ENCODE measurements at regions not wholly inside any gene's neighbourhood (a gene's known extent, or its start where the extent isn't known, plus 50 kb on each side); places are given as distances from the start of the nearest gene placed in this dataset.
A peak's percentile ranks its signal among the peaks of the same experiment; 100 is the strongest.
"Not testable (repeated sequence)": the region's sequence is repeated elsewhere in the genome, so short reads cannot be mapped to it uniquely, and the experiment has no call there.

GRCh38 chr15:22599526-22600320, 141.0 kb downstream of the GOLGA6L22 start:
- H3K4me1 ChIP-seq; intact Hi-C loops (cut with micrococcal nuclease); H3K4me3 ChIP-seq; H3K27ac ChIP-seq (replicated peaks); H3K36me3 ChIP-seq; H3K27me3 ChIP-seq (ENCODE audit: low read depth); H3K9me3 ChIP-seq (replicated peaks); DNase-seq: not testable (repeated sequence)

GRCh38 chr15:22616976-22617375, 158.3 kb downstream of the GOLGA6L22 start:
- H3K4me1 ChIP-seq; H3K4me3 ChIP-seq; DNase-seq; H3K9me3 ChIP-seq (replicated peaks); intact Hi-C loops (cut with micrococcal nuclease); H3K27ac ChIP-seq (replicated peaks); H3K36me3 ChIP-seq; H3K27me3 ChIP-seq (ENCODE audit: low read depth): not testable (repeated sequence)

- H3K36me3 ChIP-seq; DNase-seq; H3K9me3 ChIP-seq (replicated peaks); H3K4me1 ChIP-seq; intact Hi-C loops (cut with micrococcal nuclease); H3K27me3 ChIP-seq (ENCODE audit: low read depth); H3K27ac ChIP-seq (replicated peaks); H3K4me3 ChIP-seq: not testable (repeated sequence)
These were observed 154.7 kb upstream of the NIPA1 start for GRCh38 chr15:22631789-22632188.

- H3K27me3 ChIP-seq (ENCODE audit: low read depth); H3K4me3 ChIP-seq; H3K36me3 ChIP-seq; DNase-seq; intact Hi-C loops (cut with micrococcal nuclease); H3K9me3 ChIP-seq (replicated peaks); H3K27ac ChIP-seq (replicated peaks); H3K4me1 ChIP-seq: not testable (repeated sequence)
These were observed 146.5 kb upstream of the NIPA1 start for GRCh38 chr15:22639983-22640382.

- H3K27me3 ChIP-seq (ENCODE audit: low read depth); DNase-seq; H3K4me3 ChIP-seq; H3K36me3 ChIP-seq; H3K9me3 ChIP-seq (replicated peaks); H3K27ac ChIP-seq (replicated peaks); H3K4me1 ChIP-seq; intact Hi-C loops (cut with micrococcal nuclease): not testable (repeated sequence)
These were observed 137.0 kb upstream of the NIPA1 start for GRCh38 chr15:22649458-22649857.

- H3K4me3 ChIP-seq; H3K27me3 ChIP-seq (ENCODE audit: low read depth); intact Hi-C loops (cut with micrococcal nuclease): not testable (repeated sequence)
These were observed 135.3 kb upstream of the NIPA1 start for GRCh38 chr15:22651179-22651578.

GRCh38 chr15:22664294-22665058, 122.0 kb upstream of the NIPA1 start:
- H3K4me1 ChIP-seq; intact Hi-C loops (cut with micrococcal nuclease); H3K9me3 ChIP-seq (replicated peaks); H3K36me3 ChIP-seq; H3K27me3 ChIP-seq (ENCODE audit: low read depth): not testable (repeated sequence)
- H3K27ac ChIP-seq (replicated peaks): peak overlapping the region; percentile 96
- peak overlapping the region; percentile 72 for H3K4me3 ChIP-seq
- peak; percentile 45 for DNase-seq

More at GRCh38 chr15:22651179-22651578, 135.3 kb upstream of the NIPA1 start:
- H3K9me3 ChIP-seq (replicated peaks); H3K27ac ChIP-seq (replicated peaks); H3K4me1 ChIP-seq; H3K36me3 ChIP-seq; DNase-seq: not testable (repeated sequence)

GRCh38 chr15:22665059-22665702, 121.3 kb upstream of the NIPA1 start:
- H3K36me3 ChIP-seq; H3K4me1 ChIP-seq; intact Hi-C loops (cut with micrococcal nuclease); H3K9me3 ChIP-seq (replicated peaks); DNase-seq; H3K27me3 ChIP-seq (ENCODE audit: low read depth): not testable (repeated sequence)
- peak overlapping the region; percentile 96 for H3K27ac ChIP-seq (replicated peaks)
- peak overlapping the region; percentile 72 for H3K4me3 ChIP-seq

- Histone ChIP-seq H3K4me3 (peak overlapping the region; percentile 72), H3K27ac (replicated peaks) (peak overlapping the region; percentile 96)
- H3K27me3 ChIP-seq (ENCODE audit: low read depth); DNase-seq; H3K9me3 ChIP-seq (replicated peaks); H3K36me3 ChIP-seq; intact Hi-C loops (cut with micrococcal nuclease); H3K4me1 ChIP-seq: not testable (repeated sequence)
These were observed 120.7 kb upstream of the NIPA1 start for GRCh38 chr15:22665711-22666110.

GRCh38 chr15:22684786-22685185, 101.7 kb upstream of the NIPA1 start:
- H3K36me3 ChIP-seq: peaks cover 27% of the 10 kb centered on the region
- DNase-seq; intact Hi-C loops (cut with micrococcal nuclease); H3K4me3 ChIP-seq; H3K27ac ChIP-seq (replicated peaks); H3K9me3 ChIP-seq (replicated peaks); H3K4me1 ChIP-seq; H3K27me3 ChIP-seq (ENCODE audit: low read depth): not testable (repeated sequence)

- H3K27me3 ChIP-seq (ENCODE audit: low read depth); H3K27ac ChIP-seq (replicated peaks); H3K4me1 ChIP-seq; DNase-seq; H3K36me3 ChIP-seq; H3K9me3 ChIP-seq (replicated peaks); intact Hi-C loops (cut with micrococcal nuclease); H3K4me3 ChIP-seq: not testable (repeated sequence)
These were observed 86.6 kb upstream of the NIPA1 start for GRCh38 chr15:22699881-22700280.

- H3K27ac ChIP-seq (replicated peaks); H3K9me3 ChIP-seq (replicated peaks); DNase-seq; H3K36me3 ChIP-seq; intact Hi-C loops (cut with micrococcal nuclease); H3K4me3 ChIP-seq; H3K4me1 ChIP-seq: not testable (repeated sequence)
- H3K27me3 ChIP-seq (ENCODE audit: low read depth): peaks cover 13% of the 10 kb centered on the region
These were observed 75.6 kb upstream of the NIPA1 start for GRCh38 chr15:22710831-22711341.

GRCh38 chr15:22713933-22714332, 72.5 kb upstream of the NIPA1 start:
- Histone ChIP-seq H3K27me3 (ENCODE audit: low read depth) (peaks cover 22% of the 10 kb centered on the region), H3K4me3 (peak overlapping the region; percentile 62), H3K27ac (replicated peaks) (peak overlapping the region; percentile 66)
- intact Hi-C loops (cut with micrococcal nuclease); H3K9me3 ChIP-seq (replicated peaks); H3K36me3 ChIP-seq; DNase-seq; H3K4me1 ChIP-seq: not testable (repeated sequence)

Data from left ventricle myocardium inferior (tissue), 1 donor.